B cell (primary cell): ENCODE measurements at regions not wholly inside any gene's neighbourhood (a gene's known extent, or its start where the extent isn't known, plus 50 kb on each side); places are given as distances from the start of the nearest gene placed in this dataset.

Experiments used
- CTCF ChIP-seq: fragments of 200-600 bp; IDR thresholded peaks from one replicate; pipeline ENCODE4 v1.8.0; 2022; ENCODE audit warnings: antibody characterized with exemption, mild to moderate bottlenecking
- EZH2 ChIP-seq: IDR thresholded peaks from 2 replicates; pipeline ENCODE4 v1.6.1; 2012; ENCODE audit warnings: borderline replicate concordance, low read depth, mild to moderate bottlenecking, moderate library complexity, low read length; ENCODE audit not compliant: insufficient read depth, poor library complexity, severe bottlenecking

DNA sequence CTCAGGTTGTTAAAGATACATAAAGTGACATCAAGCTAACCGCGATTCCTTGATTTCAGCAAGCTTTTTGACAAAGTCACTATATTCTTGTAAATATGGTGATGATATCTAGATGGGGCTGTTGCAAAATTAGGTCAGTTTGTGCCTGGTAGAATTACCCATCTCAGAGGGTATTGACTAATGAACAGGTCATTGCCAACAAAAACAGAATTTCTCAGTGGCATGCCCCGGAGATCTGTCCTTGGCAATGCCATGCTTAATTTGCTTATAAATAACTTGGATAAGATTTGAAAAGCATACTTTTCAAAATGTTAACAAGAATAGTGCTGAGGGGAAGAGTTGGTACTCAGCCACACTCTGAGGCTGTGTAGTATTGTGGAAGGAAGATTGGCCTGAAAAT is 783.3 kb upstream of the SEMA6A start:
- TF ChIP-seq CTCF: no peak
- no peak for TF ChIP-seq EZH2
